ENCODE measurements at regions not wholly inside any gene's neighbourhood (a gene's known extent, or its start where the extent isn't known, plus 50 kb on each side); places are given as distances from the start of the nearest gene placed in this dataset.

- H3K4me3 ChIP-seq, result no peak overlapping the region
- H3K27me3 ChIP-seq (replicated peaks), result no peaks in the 10 kb centered on the region
- H3K27ac ChIP-seq, result no peak overlapping the region
- no peaks in the 10 kb centered on the region for H3K9me3 ChIP-seq (replicated peaks)
- H3K36me3 ChIP-seq, result no peaks in the 10 kb centered on the region
- no peaks in the 10 kb centered on the region for H3K4me1 ChIP-seq (replicated peaks)
- DNase-seq (ENCODE audit: low read depth in 1 of 2, low spot score in 2 of 2), result no peak
Measured at GRCh38 chr18:41538751-41539150, 416.3 kb upstream of the PIK3C3 start.

- no peaks in the 10 kb centered on the region for H3K4me1 ChIP-seq (replicated peaks)
- DNase-seq (ENCODE audit: low read depth in 1 of 2, low spot score in 2 of 2), result no peak
- H3K27me3 ChIP-seq (replicated peaks), result no peaks in the 10 kb centered on the region
- H3K9me3 ChIP-seq (replicated peaks), result no peaks in the 10 kb centered on the region
- H3K27ac ChIP-seq, result no peak overlapping the region
- H3K4me3 ChIP-seq, result no peak overlapping the region
- no peaks in the 10 kb centered on the region for H3K36me3 ChIP-seq
Measured at GRCh38 chr18:41537666-41538065, 417.4 kb upstream of the PIK3C3 start.

GRCh38 chr18:41532344-41533086, 422.5 kb upstream of the PIK3C3 start:
- H3K36me3 ChIP-seq, result no peaks in the 10 kb centered on the region
- no peak for DNase-seq (ENCODE audit: low read depth in 1 of 2, low spot score in 2 of 2)
- no peak overlapping the region for H3K4me3 ChIP-seq
- H3K27ac ChIP-seq, result no peak overlapping the region
- H3K9me3 ChIP-seq (replicated peaks), result no peaks in the 10 kb centered on the region
- H3K4me1 ChIP-seq (replicated peaks), result no peaks in the 10 kb centered on the region
- H3K27me3 ChIP-seq (replicated peaks), result no peaks in the 10 kb centered on the region; the same call in 1 of the 2 replicates

DNA sequence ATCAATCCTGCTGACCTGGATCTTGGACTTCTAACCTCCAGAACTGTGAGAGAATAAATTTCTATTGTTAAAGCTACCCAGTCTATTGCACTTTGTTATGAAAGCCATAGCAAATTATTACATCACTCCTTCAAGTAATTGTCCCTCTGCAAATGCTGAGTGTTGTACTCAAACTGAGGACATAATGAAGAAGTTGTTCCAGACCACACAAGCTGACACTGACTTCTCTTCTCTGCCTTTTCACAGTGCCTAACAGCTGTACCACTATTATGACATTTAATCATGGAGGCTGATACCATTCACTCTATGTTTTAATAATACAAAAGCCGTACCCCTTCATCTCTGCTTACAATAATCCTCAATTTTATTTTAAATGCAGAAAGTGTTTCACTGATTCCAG, 424.1 kb upstream of the PIK3C3 start:
- Histone ChIP-seq H3K4me3 (no peak overlapping the region), H3K36me3 (no peaks in the 10 kb centered on the region), H3K9me3 (replicated peaks) (no peaks in the 10 kb centered on the region), H3K27ac (no peak overlapping the region), H3K4me1 (replicated peaks) (no peaks in the 10 kb centered on the region), H3K27me3 (replicated peaks) (no peaks in the 10 kb centered on the region; the same call in 1 of the 2 replicates)
- no peak for DNase-seq (ENCODE audit: low read depth in 1 of 2, low spot score in 2 of 2)

DNA sequence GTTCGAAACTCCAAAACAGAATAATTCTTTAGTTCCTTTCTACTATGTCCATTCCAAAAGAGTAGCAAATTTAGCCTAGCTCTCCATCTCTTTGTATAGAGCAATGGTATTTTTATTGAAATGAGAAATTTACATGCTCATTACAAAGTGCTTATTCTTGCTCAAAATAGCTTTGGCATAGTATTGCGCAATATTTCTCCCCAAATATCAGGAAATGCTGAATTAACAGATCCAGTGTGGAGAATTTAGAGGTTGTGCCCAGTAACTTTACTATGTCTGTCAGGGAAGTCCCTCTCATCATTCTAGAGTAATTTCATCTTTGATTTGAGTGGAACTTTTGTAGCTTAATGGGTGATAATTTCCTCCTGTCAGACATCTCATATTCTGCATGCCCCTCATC, 425.9 kb upstream of the PIK3C3 start:
- Histone ChIP-seq H3K9me3 (replicated peaks) (no peaks in the 10 kb centered on the region), H3K4me3 (no peak overlapping the region), H3K27me3 (replicated peaks) (no peaks in the 10 kb centered on the region; the same call in 1 of the 2 replicates), H3K36me3 (no peaks in the 10 kb centered on the region), H3K27ac (no peak overlapping the region), H3K4me1 (replicated peaks) (no peaks in the 10 kb centered on the region)
- DNase-seq (ENCODE audit: low read depth in 1 of 2, low spot score in 2 of 2), result no peak

- no peaks in the 10 kb centered on the region for H3K4me1 ChIP-seq (replicated peaks)
- H3K27me3 ChIP-seq (replicated peaks), result no peaks in the 10 kb centered on the region; the same call in 1 of the 2 replicates
- H3K9me3 ChIP-seq (replicated peaks), result no peaks in the 10 kb centered on the region
- no peak overlapping the region for H3K27ac ChIP-seq
- no peak overlapping the region for H3K4me3 ChIP-seq
- no peak for DNase-seq (ENCODE audit: low read depth in 1 of 2, low spot score in 2 of 2)
- H3K36me3 ChIP-seq, result no peaks in the 10 kb centered on the region
Measured at GRCh38 chr18:41526054-41526453, 429.0 kb upstream of the PIK3C3 start.

DNA sequence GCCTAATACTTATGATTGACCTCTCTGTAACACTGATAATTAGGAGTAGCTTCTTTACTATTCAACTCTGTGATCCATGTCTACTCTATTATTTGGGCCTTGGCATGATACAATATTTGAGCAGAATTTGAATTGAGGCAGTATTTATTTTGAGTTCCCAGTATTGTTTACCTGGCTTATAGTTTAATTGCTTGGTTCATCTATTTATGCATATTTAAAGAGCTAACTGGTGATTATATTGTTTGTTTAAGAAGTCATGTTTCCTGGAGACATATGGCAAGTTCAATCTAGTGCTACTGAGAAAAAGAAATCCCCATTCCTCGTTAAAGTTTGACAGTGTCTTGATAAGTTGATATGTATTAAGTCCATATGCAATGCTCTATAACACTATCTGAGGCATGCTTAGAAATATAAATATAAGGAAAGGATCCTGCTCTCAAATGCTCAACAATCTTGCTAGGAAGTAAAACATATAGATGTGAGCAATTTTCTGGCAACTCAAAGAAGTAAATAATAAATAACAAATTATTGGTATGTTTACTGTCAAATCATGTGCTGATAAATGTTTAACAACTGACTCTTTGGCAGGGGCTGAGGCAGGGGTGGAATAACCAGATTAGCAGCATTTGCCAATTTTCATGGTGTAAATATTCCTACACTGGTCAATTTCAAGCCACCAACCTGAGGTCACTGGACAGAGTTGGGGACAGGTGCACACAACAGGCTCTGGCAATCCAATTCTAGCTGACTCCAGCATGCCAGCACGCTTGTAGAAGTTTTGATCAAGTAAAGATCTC, 430.2 kb upstream of the PIK3C3 start:
- no peaks in the 10 kb centered on the region; the same call in 1 of the 2 replicates for H3K27me3 ChIP-seq (replicated peaks)
- no peak for DNase-seq (ENCODE audit: low read depth in 1 of 2, low spot score in 2 of 2)

GRCh38 chr18:41517142-41517541, 437.9 kb upstream of the PIK3C3 start:
- H3K4me3 ChIP-seq, result no peak overlapping the region
- no peaks in the 10 kb centered on the region for H3K36me3 ChIP-seq
- H3K9me3 ChIP-seq (replicated peaks), result no peaks in the 10 kb centered on the region
- no peaks in the 10 kb centered on the region for H3K4me1 ChIP-seq (replicated peaks)
- H3K27ac ChIP-seq, result no peak overlapping the region
- no peaks in the 10 kb centered on the region for H3K27me3 ChIP-seq (replicated peaks)
- DNase-seq (ENCODE audit: low read depth in 1 of 2, low spot score in 2 of 2), result no peak

More for the DNA sequence above, 430.2 kb upstream of the PIK3C3 start:
- Histone ChIP-seq H3K4me3 (no peak overlapping the region), H3K4me1 (replicated peaks) (no peaks in the 10 kb centered on the region), H3K27ac (no peak overlapping the region), H3K9me3 (replicated peaks) (no peaks in the 10 kb centered on the region), H3K36me3 (no peaks in the 10 kb centered on the region)

DNA sequence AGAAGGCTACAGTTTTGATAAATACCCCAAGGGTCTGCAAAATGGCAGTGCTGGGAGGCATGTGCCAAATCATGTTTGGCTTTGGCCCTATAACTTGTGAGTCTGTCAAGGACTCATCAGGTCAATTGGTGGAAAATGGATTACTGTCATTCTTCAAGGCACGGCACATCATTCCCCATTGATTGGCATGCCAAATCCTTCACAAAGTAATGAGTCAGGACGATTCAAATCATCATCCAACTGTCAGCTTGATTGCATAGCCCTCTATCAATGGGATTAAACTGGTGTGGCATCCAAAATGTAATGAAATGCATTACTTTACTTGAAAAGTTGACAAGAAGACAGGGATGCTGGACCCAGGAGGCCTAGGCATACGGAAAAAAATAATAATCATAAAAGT, 441.6 kb upstream of the PIK3C3 start:
- Histone ChIP-seq H3K9me3 (replicated peaks) (no peaks in the 10 kb centered on the region), H3K36me3 (no peaks in the 10 kb centered on the region), H3K4me3 (no peak overlapping the region), H3K27ac (no peak overlapping the region), H3K27me3 (replicated peaks) (no peaks in the 10 kb centered on the region), H3K4me1 (replicated peaks) (no peaks in the 10 kb centered on the region)
- DNase-seq (ENCODE audit: low read depth in 1 of 2, low spot score in 2 of 2), result no peak

GRCh38 chr18:41504316-41504715, 450.7 kb upstream of the PIK3C3 start:
- H3K4me1 ChIP-seq (replicated peaks), result no peaks in the 10 kb centered on the region
- H3K27me3 ChIP-seq (replicated peaks), result no peaks in the 10 kb centered on the region
- no peak overlapping the region for H3K4me3 ChIP-seq
- H3K36me3 ChIP-seq, result no peaks in the 10 kb centered on the region
- H3K27ac ChIP-seq, result no peak overlapping the region
- no peaks in the 10 kb centered on the region for H3K9me3 ChIP-seq (replicated peaks)
- no peak for DNase-seq (ENCODE audit: low read depth in 1 of 2, low spot score in 2 of 2)

DNA sequence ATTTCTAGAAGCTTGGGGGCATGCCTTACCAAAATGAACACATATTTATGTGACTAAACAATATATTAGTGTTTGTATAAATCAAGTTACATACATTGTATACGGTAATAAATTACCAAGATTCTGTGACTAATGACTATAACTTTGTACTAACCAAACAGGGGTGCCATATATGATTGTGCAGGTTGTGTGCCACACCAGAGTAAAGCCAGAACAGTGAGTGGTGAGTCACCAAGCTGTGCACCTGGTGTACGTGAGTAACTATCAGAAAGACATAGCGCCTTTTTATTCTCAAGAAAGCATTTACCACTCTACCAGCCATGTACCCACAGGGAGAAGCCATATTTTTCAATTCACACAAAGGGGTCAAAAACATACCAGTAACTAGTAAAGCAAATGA, 453.2 kb upstream of the PIK3C3 start:
- Histone ChIP-seq H3K36me3 (no peaks in the 10 kb centered on the region), H3K27me3 (replicated peaks) (no peaks in the 10 kb centered on the region), H3K27ac (no peak overlapping the region)

DNA sequence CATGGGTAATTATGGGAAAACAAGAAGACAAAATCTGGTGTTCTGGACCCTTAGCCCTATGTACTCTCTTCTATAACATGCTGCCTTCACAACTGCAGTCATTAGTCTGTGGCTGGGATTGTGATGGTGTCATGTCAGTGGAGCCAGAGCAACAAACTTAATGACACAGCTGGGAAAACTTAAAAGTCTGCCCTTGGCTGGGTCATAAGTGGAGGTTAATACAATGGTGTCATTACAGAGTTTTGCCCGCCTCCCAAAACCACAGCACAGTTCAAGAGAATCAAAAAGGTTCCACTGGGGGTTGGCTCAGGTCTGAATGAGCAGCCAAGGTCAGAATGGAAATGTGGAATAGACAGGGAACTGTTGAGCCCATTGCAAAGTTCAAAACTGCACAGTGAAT, 455.7 kb upstream of the PIK3C3 start:
- no peaks in the 10 kb centered on the region for H3K36me3 ChIP-seq
- H3K27me3 ChIP-seq (replicated peaks), result no peaks in the 10 kb centered on the region
- H3K9me3 ChIP-seq (replicated peaks), result no peaks in the 10 kb centered on the region
- no peak for DNase-seq (ENCODE audit: low read depth in 1 of 2, low spot score in 2 of 2)
- H3K27ac ChIP-seq, result no peak overlapping the region
- no peaks in the 10 kb centered on the region for H3K4me1 ChIP-seq (replicated peaks)
- no peak overlapping the region for H3K4me3 ChIP-seq

More for the DNA sequence above, 453.2 kb upstream of the PIK3C3 start:
- no peaks in the 10 kb centered on the region for H3K4me1 ChIP-seq (replicated peaks)
- no peak for DNase-seq (ENCODE audit: low read depth in 1 of 2, low spot score in 2 of 2)
- H3K4me3 ChIP-seq, result no peak overlapping the region
- no peaks in the 10 kb centered on the region for H3K9me3 ChIP-seq (replicated peaks)

- Histone ChIP-seq H3K27ac (no peak overlapping the region), H3K4me1 (replicated peaks) (no peaks in the 10 kb centered on the region), H3K27me3 (replicated peaks) (no peaks in the 10 kb centered on the region; the same call in 1 of the 2 replicates), H3K9me3 (replicated peaks) (no peaks in the 10 kb centered on the region), H3K36me3 (no peaks in the 10 kb centered on the region), H3K4me3 (no peak overlapping the region)
- DNase-seq (ENCODE audit: low read depth in 1 of 2, low spot score in 2 of 2), result no peak
Measured at GRCh38 chr18:41490861-41491260, 464.2 kb upstream of the PIK3C3 start.

DNA sequence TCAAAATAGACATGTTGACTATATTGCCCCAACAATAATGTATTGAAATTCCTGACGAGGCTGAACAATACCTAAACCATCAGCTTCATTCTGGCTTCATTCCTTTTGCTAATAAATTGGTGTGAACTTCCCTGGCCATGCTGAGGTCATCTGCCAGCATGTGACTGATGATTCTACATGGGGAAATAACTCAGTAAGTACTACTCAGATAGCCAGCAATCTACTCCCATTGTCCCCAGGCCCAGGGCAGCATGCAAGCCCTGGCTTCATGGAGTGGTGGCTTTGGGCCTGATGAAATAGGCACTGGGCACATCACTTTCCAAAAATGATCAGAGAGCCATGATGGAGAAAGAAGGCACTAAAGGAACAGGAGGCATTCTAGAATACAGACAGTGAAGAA, 468.5 kb upstream of the PIK3C3 start:
- H3K9me3 ChIP-seq (replicated peaks), result no peaks in the 10 kb centered on the region
- no peaks in the 10 kb centered on the region for H3K4me1 ChIP-seq (replicated peaks)
- no peak overlapping the region for H3K27ac ChIP-seq
- no peaks in the 10 kb centered on the region for H3K36me3 ChIP-seq
- DNase-seq (ENCODE audit: low read depth in 1 of 2, low spot score in 2 of 2), result no peak
- no peaks in the 10 kb centered on the region; the same call in 1 of the 2 replicates for H3K27me3 ChIP-seq (replicated peaks)
- H3K4me3 ChIP-seq, result no peak overlapping the region
